ENCODE measurements at regions not wholly inside any gene's neighbourhood (a gene's known extent, or its start where the extent isn't known, plus 50 kb on each side); places are given as distances from the start of the nearest gene placed in this dataset.

- Mint-ChIP-seq H3K27me3 (peaks cover 23% of the 10 kb centered on the region), H3K4me1 (ENCODE audit: low read depth) (peaks cover 9% of the 10 kb centered on the region), H3K4me3 (no peak overlapping the region), H3K9me3 (no peaks in the 10 kb centered on the region), H3K27ac (no peak overlapping the region), H3K36me3 (ENCODE audit: low read depth) (no peaks in the 10 kb centered on the region)
Measured at GRCh38 chr5:74948031-74948546, 81.9 kb upstream of the FAM169A start.

- Mint-ChIP-seq H3K4me1 (ENCODE audit: low read depth) (peaks cover 9% of the 10 kb centered on the region), H3K4me3 (no peak overlapping the region), H3K27me3 (peaks cover 23% of the 10 kb centered on the region), H3K36me3 (ENCODE audit: low read depth) (no peaks in the 10 kb centered on the region), H3K9me3 (no peaks in the 10 kb centered on the region), H3K27ac (no peak overlapping the region)
Measured at GRCh38 chr5:74946471-74946870, 80.3 kb upstream of the FAM169A start.

GRCh38 chr5:74945561-74946165 is 79.5 kb upstream of the FAM169A start:
- Mint-ChIP-seq H3K36me3 (ENCODE audit: low read depth) (no peaks in the 10 kb centered on the region), H3K27me3 (peaks cover 19% of the 10 kb centered on the region), H3K27ac (no peak overlapping the region), H3K9me3 (no peaks in the 10 kb centered on the region), H3K4me1 (ENCODE audit: low read depth) (peaks cover 9% of the 10 kb centered on the region), H3K4me3 (no peak overlapping the region)

GRCh38 chr5:74943905-74944304 is 77.7 kb upstream of the FAM169A start:
- no peak overlapping the region for H3K4me3 Mint-ChIP-seq
- H3K36me3 Mint-ChIP-seq (ENCODE audit: low read depth) = no peaks in the 10 kb centered on the region
- H3K4me1 Mint-ChIP-seq (ENCODE audit: low read depth) = peaks cover 9% of the 10 kb centered on the region
- H3K9me3 Mint-ChIP-seq = no peaks in the 10 kb centered on the region
- peaks cover 11% of the 10 kb centered on the region for H3K27me3 Mint-ChIP-seq
- no peak overlapping the region for H3K27ac Mint-ChIP-seq

- H3K27me3 Mint-ChIP-seq = peaks cover 11% of the 10 kb centered on the region
- H3K9me3 Mint-ChIP-seq = no peaks in the 10 kb centered on the region
- H3K36me3 Mint-ChIP-seq (ENCODE audit: low read depth) = no peaks in the 10 kb centered on the region
- H3K27ac Mint-ChIP-seq = no peak overlapping the region
- peaks cover 15% of the 10 kb centered on the region for H3K4me1 Mint-ChIP-seq (ENCODE audit: low read depth)
- no peak overlapping the region for H3K4me3 Mint-ChIP-seq
Measured at GRCh38 chr5:74942622-74943286, 76.6 kb upstream of the FAM169A start.

- Mint-ChIP-seq H3K9me3 (no peaks in the 10 kb centered on the region), H3K36me3 (ENCODE audit: low read depth) (no peaks in the 10 kb centered on the region), H3K27me3 (peaks cover 18% of the 10 kb centered on the region), H3K27ac (no peak overlapping the region), H3K4me3 (no peak overlapping the region), H3K4me1 (ENCODE audit: low read depth) (peaks cover 19% of the 10 kb centered on the region)
Measured at GRCh38 chr5:74940782-74941353, 74.7 kb upstream of the FAM169A start.

- Mint-ChIP-seq H3K4me1 (ENCODE audit: low read depth) (peaks cover 31% of the 10 kb centered on the region), H3K36me3 (ENCODE audit: low read depth) (no peaks in the 10 kb centered on the region), H3K4me3 (no peak overlapping the region), H3K9me3 (no peaks in the 10 kb centered on the region), H3K27ac (no peak overlapping the region), H3K27me3 (peaks cover 12% of the 10 kb centered on the region)
Measured at GRCh38 chr5:74938250-74938933, 72.2 kb upstream of the FAM169A start.

GRCh38 chr5:74935752-74936091 is 69.5 kb upstream of the FAM169A start:
- Mint-ChIP-seq H3K27me3 (peaks cover 11% of the 10 kb centered on the region), H3K4me1 (ENCODE audit: low read depth) (peaks cover 31% of the 10 kb centered on the region), H3K9me3 (no peaks in the 10 kb centered on the region), H3K27ac (peak overlapping the region; percentile 59), H3K36me3 (ENCODE audit: low read depth) (no peaks in the 10 kb centered on the region), H3K4me3 (peak overlapping the region; percentile 59)

GRCh38 chr5:74934949-74935751 is 69.0 kb upstream of the FAM169A start:
- peak overlapping the region; percentile 59 for H3K4me3 Mint-ChIP-seq

GRCh38 chr5:74927336-74927735 is 61.1 kb upstream of the FAM169A start:
- H3K36me3 Mint-ChIP-seq (ENCODE audit: low read depth) = no peaks in the 10 kb centered on the region
- H3K9me3 Mint-ChIP-seq = no peaks in the 10 kb centered on the region
- no peak overlapping the region for H3K27ac Mint-ChIP-seq
- H3K4me3 Mint-ChIP-seq = no peak overlapping the region
- H3K4me1 Mint-ChIP-seq (ENCODE audit: low read depth) = no peaks in the 10 kb centered on the region
- no peaks in the 10 kb centered on the region for H3K27me3 Mint-ChIP-seq

More at GRCh38 chr5:74934949-74935751, 69.0 kb upstream of the FAM169A start:
- H3K4me1 Mint-ChIP-seq (ENCODE audit: low read depth) = peaks cover 31% of the 10 kb centered on the region
- H3K27ac Mint-ChIP-seq = peak overlapping the region; percentile 59
- H3K36me3 Mint-ChIP-seq (ENCODE audit: low read depth) = no peaks in the 10 kb centered on the region
- H3K9me3 Mint-ChIP-seq = no peaks in the 10 kb centered on the region
- H3K27me3 Mint-ChIP-seq = peaks cover 11% of the 10 kb centered on the region

GRCh38 chr5:74919487-74919886 is 53.3 kb upstream of the FAM169A start:
- Mint-ChIP-seq H3K4me3 (no peak overlapping the region), H3K4me1 (ENCODE audit: low read depth) (no peaks in the 10 kb centered on the region), H3K36me3 (ENCODE audit: low read depth) (no peaks in the 10 kb centered on the region), H3K27me3 (peaks cover 3% of the 10 kb centered on the region), H3K27ac (no peak overlapping the region), H3K9me3 (no peaks in the 10 kb centered on the region)

GRCh38 chr5:74919041-74919440 is 52.9 kb upstream of the FAM169A start:
- Mint-ChIP-seq H3K27ac (no peak overlapping the region), H3K27me3 (peaks cover 3% of the 10 kb centered on the region), H3K36me3 (ENCODE audit: low read depth) (no peaks in the 10 kb centered on the region), H3K4me3 (no peak overlapping the region), H3K9me3 (no peaks in the 10 kb centered on the region), H3K4me1 (ENCODE audit: low read depth) (no peaks in the 10 kb centered on the region)

GRCh38 chr5:74918232-74918669 is 52.1 kb upstream of the FAM169A start:
- no peaks in the 10 kb centered on the region for H3K4me1 Mint-ChIP-seq (ENCODE audit: low read depth)
- no peaks in the 10 kb centered on the region for H3K9me3 Mint-ChIP-seq
- no peaks in the 10 kb centered on the region for H3K36me3 Mint-ChIP-seq (ENCODE audit: low read depth)
- peaks cover 6% of the 10 kb centered on the region for H3K27me3 Mint-ChIP-seq
- no peak overlapping the region for H3K4me3 Mint-ChIP-seq
- H3K27ac Mint-ChIP-seq = no peak overlapping the region

- no peak overlapping the region for H3K4me3 Mint-ChIP-seq
- H3K4me1 Mint-ChIP-seq (ENCODE audit: low read depth) = no peaks in the 10 kb centered on the region
- H3K36me3 Mint-ChIP-seq (ENCODE audit: low read depth) = no peaks in the 10 kb centered on the region
- no peak overlapping the region for H3K27ac Mint-ChIP-seq
- H3K27me3 Mint-ChIP-seq = peaks cover 6% of the 10 kb centered on the region
- no peaks in the 10 kb centered on the region for H3K9me3 Mint-ChIP-seq
Measured at GRCh38 chr5:74916831-74917710, 50.9 kb upstream of the FAM169A start.

All from stimulated activated naive CD8-positive, alpha-beta T cell treated with anti-CD3 and anti-CD28 coated beads, Interleukin-15, Interleukin-2, amounts not matched to agents 100 ng/mL and 50 ng/mL, for 24 hours (primary cell).